AG04450 (cell line): ENCODE measurements at regions not wholly inside any gene's neighbourhood (a gene's known extent, or its start where the extent isn't known, plus 50 kb on each side); places are given as distances from the start of the nearest gene placed in this dataset.

Source experiments
- CTCF ChIA-PET: fragments of 300-600, 350-600 bp; formaldehyde crosslinking; extraction: SDS; loops from one replicate; lab custom pipeline; 2022; ENCODE audit warnings: antibody characterized with exemption, inconsistent platforms; lab: Charles Lee
- POLR2A ChIA-PET: fragments of 350-600 bp; formaldehyde crosslinking; extraction: SDS; loops from one replicate; lab custom pipeline; 2021; ENCODE audit warnings: antibody characterized with exemption, inconsistent platforms; lab: Yijun Ruan, JAX
- DNase-seq: peaks from one replicate; pipeline ENCODE4 v3.0.0-alpha.2; 2011; ENCODE audit warnings: low read depth, low spot score
- H3K27ac ChIP-seq: one replicate; pipeline ENCODE4 v1.5.1; 2012; ENCODE audit warnings: low read depth, low read length, control low read depth
- H3K27me3 ChIP-seq: one replicate; pipeline ENCODE4 v1.6.0; 2012; ENCODE audit warnings: low read length; ENCODE audit not compliant: control insufficient read depth, insufficient read depth
- H3K4me3 ChIP-seq: 2 replicates; pipeline ENCODE4 v1.5.1; 2011; ENCODE audit warnings: mild to moderate bottlenecking, low read depth, low read length, control low read depth
- H3K9me3 ChIP-seq: 2 replicates; pipeline ENCODE4 v1.5.1; 2012; ENCODE audit warnings: low read length; ENCODE audit not compliant: control insufficient read depth, insufficient read depth
- TF ChIP-seq, protein P1 (sequence below): IDR thresholded peaks from 2 replicates; pipeline ENCODE4 v1.5.1; 2011; ENCODE audit warnings: low read depth, low read length, control low read depth, inconsistent platforms

- TF ChIP-seq, protein P1, sequence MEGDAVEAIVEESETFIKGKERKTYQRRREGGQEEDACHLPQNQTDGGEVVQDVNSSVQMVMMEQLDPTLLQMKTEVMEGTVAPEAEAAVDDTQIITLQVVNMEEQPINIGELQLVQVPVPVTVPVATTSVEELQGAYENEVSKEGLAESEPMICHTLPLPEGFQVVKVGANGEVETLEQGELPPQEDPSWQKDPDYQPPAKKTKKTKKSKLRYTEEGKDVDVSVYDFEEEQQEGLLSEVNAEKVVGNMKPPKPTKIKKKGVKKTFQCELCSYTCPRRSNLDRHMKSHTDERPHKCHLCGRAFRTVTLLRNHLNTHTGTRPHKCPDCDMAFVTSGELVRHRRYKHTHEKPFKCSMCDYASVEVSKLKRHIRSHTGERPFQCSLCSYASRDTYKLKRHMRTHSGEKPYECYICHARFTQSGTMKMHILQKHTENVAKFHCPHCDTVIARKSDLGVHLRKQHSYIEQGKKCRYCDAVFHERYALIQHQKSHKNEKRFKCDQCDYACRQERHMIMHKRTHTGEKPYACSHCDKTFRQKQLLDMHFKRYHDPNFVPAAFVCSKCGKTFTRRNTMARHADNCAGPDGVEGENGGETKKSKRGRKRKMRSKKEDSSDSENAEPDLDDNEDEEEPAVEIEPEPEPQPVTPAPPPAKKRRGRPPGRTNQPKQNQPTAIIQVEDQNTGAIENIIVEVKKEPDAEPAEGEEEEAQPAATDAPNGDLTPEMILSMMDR, result no peak
- Histone ChIP-seq H3K4me3 (no peak overlapping the region), H3K27me3 (no peaks in the 10 kb centered on the region), H3K27ac (no peak overlapping the region), H3K9me3 (no peaks in the 10 kb centered on the region)
- ChIA-PET POLR2A (no interaction called here), CTCF (interaction anchor here (1.2 kb wide), 1 partner anchor 45 kb away, joined by 3 read pairs; no protein-coding TSS in a partner anchor)
- DNase-seq, result peak; percentile 48
These were observed 92.9 kb upstream of the HDAC9 start for GRCh38 chr7:18402488-18403183.

GRCh38 chr7:18405726-18406125 is 89.8 kb upstream of the HDAC9 start:
- ChIA-PET CTCF (no interaction called here), POLR2A (no interaction called here)
- H3K27ac ChIP-seq, result no peak overlapping the region
- TF ChIP-seq, protein P1, result no peak
- H3K9me3 ChIP-seq, result no peaks in the 10 kb centered on the region
- H3K4me3 ChIP-seq, result no peak overlapping the region
- no peak for DNase-seq
- H3K27me3 ChIP-seq, result no peaks in the 10 kb centered on the region

- TF ChIP-seq, protein P1, result no peak
- ChIA-PET POLR2A (no interaction called here), CTCF (no interaction called here)
- Histone ChIP-seq H3K27ac (no peak overlapping the region), H3K9me3 (no peaks in the 10 kb centered on the region), H3K27me3 (no peaks in the 10 kb centered on the region), H3K4me3 (no peak overlapping the region)
- DNase-seq, result no peak
These were observed 88.2 kb upstream of the HDAC9 start for GRCh38 chr7:18407385-18407784.

DNA sequence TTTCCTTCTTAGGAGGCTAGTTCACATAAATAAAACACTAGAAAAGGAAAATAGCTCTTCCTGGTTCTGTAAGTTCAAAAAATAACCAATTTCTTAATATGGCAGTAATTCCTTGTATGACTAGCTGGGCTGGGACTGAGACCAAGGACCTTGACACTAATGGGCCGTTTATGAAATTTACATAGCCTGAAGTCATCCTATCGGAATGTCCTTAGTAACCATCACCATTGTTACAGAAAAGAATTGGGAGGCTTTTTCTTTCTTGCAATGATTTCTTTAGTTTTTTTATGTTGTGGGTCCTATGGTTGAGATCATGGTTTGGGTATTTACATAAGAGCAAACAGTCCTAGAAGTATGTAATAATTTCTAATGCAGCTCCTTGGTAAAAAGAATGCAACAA is 87.1 kb upstream of the HDAC9 start:
- ChIA-PET CTCF (interaction anchor here (0.5 to 1.1 kb wide), 2 partner anchors 52 to 434 kb away, joined by 3 to 4 read pairs; no protein-coding TSS in a partner anchor), POLR2A (no interaction called here)
- Histone ChIP-seq H3K27ac (no peak overlapping the region), H3K27me3 (no peaks in the 10 kb centered on the region), H3K4me3 (no peak overlapping the region), H3K9me3 (no peaks in the 10 kb centered on the region)
- DNase-seq, result no peak
- TF ChIP-seq, protein P1, result no peak

DNA sequence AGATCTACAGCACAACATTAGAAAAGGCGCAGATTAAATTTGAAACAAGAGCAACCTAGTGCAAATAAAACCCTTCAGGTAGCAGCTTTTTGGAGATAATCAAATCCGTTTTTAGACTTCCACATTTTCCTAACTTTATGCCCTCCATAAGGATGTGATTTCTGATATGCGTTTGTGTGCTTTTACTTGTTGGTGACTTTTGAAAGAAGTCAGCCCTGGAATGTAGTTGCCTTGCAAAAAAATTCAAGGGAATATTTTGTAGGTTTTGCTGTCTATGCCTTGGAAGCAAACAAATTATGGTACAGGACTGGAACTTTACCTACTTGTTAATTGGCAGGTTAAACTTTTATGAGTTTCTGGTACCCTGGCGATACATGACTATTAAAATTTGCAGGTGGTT is 86.7 kb upstream of the HDAC9 start:
- no peak overlapping the region for H3K4me3 ChIP-seq
- H3K9me3 ChIP-seq, result no peaks in the 10 kb centered on the region
- POLR2A ChIA-PET, result no interaction called here
- no peak for DNase-seq
- TF ChIP-seq, protein P1, result no peak
- no peak overlapping the region for H3K27ac ChIP-seq
- CTCF ChIA-PET, result interaction anchor here (1.1 kb wide), 1 partner anchor 52 kb away, joined by 4 read pairs; no protein-coding TSS in a partner anchor
- H3K27me3 ChIP-seq, result no peaks in the 10 kb centered on the region
